NT2/D1 (cell line): ENCODE measurements at regions not wholly inside any gene's neighbourhood (a gene's known extent, or its start where the extent isn't known, plus 50 kb on each side); places are given as distances from the start of the nearest gene placed in this dataset.

Experiments used
- SUZ12 ChIP-seq: IDR thresholded peaks from 2 replicates; pipeline ENCODE4 v1.6.1; 2011; ENCODE audit not compliant: insufficient read length, insufficient read depth; ENCODE audit errors: extremely low read depth
- ZNF274 ChIP-seq: IDR thresholded peaks from 2 replicates; pipeline ENCODE4 v1.6.1; 2011; ENCODE audit warnings: mild to moderate bottlenecking, low read depth, low read length

GRCh38 chr6:26304797-26305640 lies 60.0 kb upstream of the BTN3A2 start:
- TF ChIP-seq ZNF274 (no peak), SUZ12 (no peak)
